GM20000 (cell line): ENCODE measurements at regions not wholly inside any gene's neighbourhood (a gene's known extent, or its start where the extent isn't known, plus 50 kb on each side); places are given as distances from the start of the nearest gene placed in this dataset.

Experiments used
- DNase-seq: peaks from one replicate; pipeline ENCODE4 v3.0.0; 2012; ENCODE audit warnings: low spot score
- CTCF ChIP-seq: IDR thresholded peaks from 2 replicates; pipeline ENCODE4 v1.5.1; 2012; ENCODE audit warnings: mild to moderate bottlenecking, control low read depth; ENCODE audit errors: extremely low read depth, missing control alignments

- TF ChIP-seq CTCF = no peak
- DNase-seq = no peak
These were observed 65.8 kb downstream of the ISL1 start for GRCh38 chr5:51449026-51449425.

GRCh38 chr5:51452562-51452961 is 69.3 kb downstream of the ISL1 start:
- no peak for TF ChIP-seq CTCF
- no peak for DNase-seq

- TF ChIP-seq CTCF = no peak
- DNase-seq = no peak
These were observed 81.9 kb downstream of the ISL1 start for GRCh38 chr5:51465165-51465564.

GRCh38 chr5:51466214-51466613 is 83.0 kb downstream of the ISL1 start:
- no peak for TF ChIP-seq CTCF
- DNase-seq = no peak

- TF ChIP-seq CTCF = no peak
- DNase-seq = no peak
These were observed 84.9 kb downstream of the ISL1 start for GRCh38 chr5:51468196-51468595.

GRCh38 chr5:51471630-51472029 is 88.4 kb downstream of the ISL1 start:
- no peak for TF ChIP-seq CTCF
- no peak for DNase-seq

- TF ChIP-seq CTCF = no peak
- no peak for DNase-seq
These were observed 89.2 kb downstream of the ISL1 start for GRCh38 chr5:51472472-51472871.
